ENCODE measurements at regions not wholly inside any gene's neighbourhood (a gene's known extent, or its start where the extent isn't known, plus 50 kb on each side); places are given as distances from the start of the nearest gene placed in this dataset.
"Not testable (repeated sequence)": the region's sequence is repeated elsewhere in the genome, so short reads cannot be mapped to it uniquely, and the experiment has no call there.

DNA sequence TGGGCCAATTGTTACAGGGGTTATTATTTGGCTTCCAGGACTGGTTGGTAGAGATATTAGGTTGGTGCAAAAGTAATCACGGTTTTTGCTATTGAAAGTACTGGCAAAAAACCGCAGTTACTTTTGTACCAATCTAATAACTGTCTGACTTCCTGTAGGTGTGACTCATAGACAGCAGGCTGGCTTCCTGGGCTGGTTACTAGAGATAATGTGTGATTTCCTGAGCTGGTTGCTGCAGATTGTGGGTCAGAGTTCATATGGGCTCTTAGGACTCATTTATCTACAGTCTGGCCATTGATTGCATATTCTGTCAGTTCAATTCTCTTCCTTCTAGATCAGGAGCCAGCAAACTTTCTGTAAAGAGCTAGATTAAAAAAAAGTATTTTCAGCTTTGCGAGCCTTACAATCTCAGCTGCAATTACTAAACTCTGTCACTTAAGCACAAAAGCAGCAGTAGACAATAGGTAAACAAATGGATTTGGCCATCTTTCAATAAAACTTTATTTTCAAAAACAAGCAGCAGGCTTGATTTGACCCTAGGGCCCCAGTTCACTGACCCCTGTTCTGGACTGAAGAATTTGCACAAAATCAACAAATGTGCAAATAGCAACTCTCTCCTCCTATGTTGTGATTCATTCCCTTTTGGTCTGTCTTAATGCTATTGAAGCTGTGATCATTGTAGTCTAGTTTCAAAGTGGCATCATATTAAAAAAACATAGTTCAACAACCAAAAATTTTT lies 50.8 kb upstream of the BOD1L1 start:
- DNase-seq = no peak

DNA sequence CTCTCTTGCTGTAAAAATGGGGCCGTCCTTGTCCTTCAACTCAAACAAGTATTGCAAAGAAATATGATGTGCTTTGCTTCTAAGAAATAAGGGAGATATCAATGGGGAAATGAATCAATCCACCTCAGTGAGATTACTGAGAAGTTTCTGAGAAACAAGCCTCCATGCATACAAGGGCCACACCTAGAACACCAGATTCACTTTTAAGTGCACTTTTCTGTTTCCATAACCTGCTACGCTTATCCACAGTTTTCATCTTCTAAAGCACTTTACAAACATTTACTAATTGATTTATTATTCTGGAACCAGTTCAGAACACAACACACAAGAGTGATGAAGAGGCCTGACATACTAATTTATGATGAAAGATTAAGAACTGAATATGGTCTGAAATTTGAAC lies 54.0 kb upstream of the BOD1L1 start:
- no peak for DNase-seq

- no peak for DNase-seq
These were observed 66.7 kb upstream of the BOD1L1 start for GRCh38 chr4:13694256-13694655.

GRCh38 chr4:13698296-13698695 lies 70.8 kb upstream of the BOD1L1 start:
- no peak for DNase-seq

DNA sequence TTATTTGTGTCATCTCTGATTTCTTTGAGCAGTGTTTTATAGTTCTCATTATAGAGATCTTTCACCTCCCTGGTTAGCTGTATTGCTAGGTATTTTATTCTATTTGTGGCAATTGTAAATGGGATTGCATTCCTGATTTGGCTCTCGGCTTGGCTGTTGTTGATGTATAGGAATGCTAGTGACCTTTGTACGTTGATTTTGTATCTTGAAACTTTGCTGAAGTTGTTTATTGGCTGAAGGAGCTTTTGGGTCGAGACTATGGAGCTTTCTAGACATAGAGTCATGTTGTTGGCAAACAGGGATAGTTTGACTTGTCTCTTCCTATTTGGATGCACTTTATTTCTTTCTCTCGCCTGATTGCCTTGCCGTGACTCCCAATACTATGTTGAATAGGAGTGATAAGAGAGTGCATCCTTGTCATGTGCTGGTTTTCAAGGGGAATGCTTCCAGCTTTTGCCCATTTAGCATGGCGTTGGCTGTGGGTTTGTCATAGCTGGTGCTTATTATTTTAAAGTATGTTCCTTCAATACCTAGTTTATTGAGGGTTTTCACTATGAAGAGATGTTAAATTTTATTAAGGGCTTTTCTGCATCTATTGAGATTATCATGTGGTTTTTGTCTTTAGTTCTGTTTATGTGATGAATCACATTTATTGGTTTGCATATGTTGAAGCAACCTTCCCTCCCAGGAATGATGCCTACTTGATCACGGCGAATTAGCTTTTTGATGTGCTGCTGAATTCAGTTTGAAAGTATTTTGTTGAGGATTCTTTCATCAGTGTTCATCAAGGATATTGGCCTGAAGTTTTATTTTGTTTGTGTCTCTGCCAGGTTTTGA lies 72.7 kb upstream of the BOD1L1 start:
- DNase-seq = no peak

DNA sequence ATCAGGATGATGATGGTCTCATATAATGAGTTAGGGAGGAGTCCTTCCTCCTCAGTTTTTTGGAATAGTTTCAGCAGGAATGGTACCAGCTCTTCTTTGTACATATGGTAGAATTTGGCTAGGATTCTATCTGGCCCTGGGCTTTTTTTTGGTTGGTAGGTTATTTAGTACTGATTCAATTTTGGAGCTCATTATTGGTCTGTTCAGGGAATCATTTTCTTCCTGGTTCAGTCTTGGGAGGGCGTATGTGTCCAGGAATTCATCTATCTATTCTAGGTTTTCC lies 73.3 kb upstream of the BOD1L1 start:
- DNase-seq = not testable (repeated sequence)

GRCh38 chr4:13701937-13702446 lies 74.5 kb upstream of the BOD1L1 start:
- DNase-seq = no peak

GRCh38 chr4:13703096-13703495 lies 75.6 kb upstream of the BOD1L1 start:
- no peak for DNase-seq

- DNase-seq = no peak
These were observed 76.5 kb upstream of the BOD1L1 start for GRCh38 chr4:13704035-13704434.

DNA sequence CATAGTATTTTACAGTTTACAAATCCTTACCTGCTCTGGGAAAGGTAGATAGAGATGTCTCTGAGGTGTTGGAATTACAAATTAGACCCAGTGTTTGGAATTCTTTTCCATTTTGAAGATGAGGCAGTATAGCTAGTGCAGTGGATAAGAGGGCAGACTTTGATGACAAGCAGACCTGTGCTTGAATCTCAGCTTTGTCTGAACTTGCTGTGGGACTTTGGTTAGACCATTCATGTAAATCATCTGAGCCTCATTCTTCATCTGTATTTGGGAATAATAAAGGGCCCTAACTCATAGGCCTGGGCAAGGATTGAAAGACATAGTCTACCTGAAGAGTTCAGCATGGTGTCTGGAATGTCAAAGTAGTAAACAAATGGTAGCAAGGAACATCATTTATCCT lies 77.2 kb upstream of the BOD1L1 start:
- no peak for DNase-seq

DNA sequence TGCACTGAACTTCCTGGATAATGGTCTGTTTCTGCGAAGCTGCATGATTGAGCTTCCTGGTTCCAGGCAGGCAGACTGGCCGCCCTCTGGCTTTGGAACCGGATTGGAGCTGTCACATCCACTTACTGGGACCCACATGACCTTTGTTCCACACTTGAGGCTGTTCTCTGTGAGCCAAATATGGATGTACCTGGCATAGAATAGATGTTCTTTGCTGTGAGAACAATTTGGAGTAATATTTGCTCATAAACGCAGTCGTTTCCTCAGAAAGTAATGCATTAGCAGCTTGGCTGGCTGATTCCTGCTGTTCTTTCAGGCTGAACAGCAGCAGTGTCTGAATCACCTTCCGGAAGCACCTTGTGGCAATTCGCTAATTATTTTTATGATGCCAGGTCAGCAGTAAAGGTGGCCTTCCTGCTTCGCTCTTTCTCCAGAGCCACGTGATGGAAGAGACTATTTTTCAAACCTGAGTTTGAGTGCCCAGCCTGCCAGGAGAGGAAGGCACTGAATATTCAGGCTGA lies 78.1 kb upstream of the BOD1L1 start:
- DNase-seq = no peak

GRCh38 chr4:13706120-13706519 lies 78.6 kb upstream of the BOD1L1 start:
- DNase-seq = no peak

GRCh38 chr4:13706716-13707115 lies 79.2 kb upstream of the BOD1L1 start:
- DNase-seq = no peak

DNA sequence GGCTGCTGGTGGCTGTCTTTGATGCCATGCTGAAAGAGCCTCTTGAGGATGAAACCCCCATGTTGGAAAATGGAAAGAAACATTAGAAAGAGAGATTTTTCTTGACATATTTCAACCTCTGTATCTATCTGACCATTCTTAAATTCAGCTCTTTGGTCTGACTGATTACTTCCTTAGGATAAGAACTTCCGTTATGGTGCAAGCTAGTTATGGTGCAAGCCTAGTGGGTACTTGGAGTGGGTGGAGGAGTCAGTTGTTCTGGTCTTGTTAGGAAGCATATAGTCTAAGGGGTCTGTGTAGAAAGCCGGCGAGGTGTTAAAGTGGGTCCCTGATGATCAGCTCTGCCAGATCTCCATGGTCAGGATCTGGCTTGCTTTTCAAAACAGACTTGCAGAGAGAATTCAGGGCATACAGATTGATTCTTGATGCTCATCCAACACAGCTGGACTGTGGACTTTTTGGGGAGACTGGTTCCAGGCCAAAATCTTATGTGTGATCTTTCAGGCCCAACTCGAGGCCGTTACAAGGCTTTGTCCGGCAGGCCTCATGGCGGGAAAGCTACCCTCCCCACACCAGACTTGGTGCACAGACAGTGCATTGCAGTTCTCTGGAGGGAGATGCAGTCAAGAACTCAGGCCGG lies 82.8 kb upstream of the BOD1L1 start:
- DNase-seq = no peak

- DNase-seq = no peak
These were observed 83.8 kb upstream of the BOD1L1 start for GRCh38 chr4:13711233-13711785.

GRCh38 chr4:13721894-13722293 lies 94.4 kb upstream of the BOD1L1 start:
- DNase-seq = no peak

DNA sequence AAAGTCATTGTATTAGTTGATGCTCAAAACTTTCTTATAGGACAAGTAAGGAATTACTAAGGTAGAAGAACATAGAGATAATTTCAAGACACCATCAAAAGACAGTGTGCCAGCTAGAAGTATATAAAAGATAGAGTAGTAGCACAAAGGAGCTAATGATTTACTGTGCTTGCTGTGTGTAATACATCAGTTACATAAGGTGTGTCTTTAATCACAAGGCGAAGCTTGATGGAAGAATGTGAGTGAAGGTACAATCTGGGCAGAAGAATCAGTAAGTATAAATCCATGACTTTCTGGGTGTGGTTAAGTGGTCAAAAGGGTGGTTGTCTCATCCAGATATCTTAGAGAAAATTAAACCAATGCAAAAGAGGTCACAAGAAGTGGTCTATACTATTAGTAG lies 95.1 kb upstream of the BOD1L1 start:
- no peak for DNase-seq

DNA sequence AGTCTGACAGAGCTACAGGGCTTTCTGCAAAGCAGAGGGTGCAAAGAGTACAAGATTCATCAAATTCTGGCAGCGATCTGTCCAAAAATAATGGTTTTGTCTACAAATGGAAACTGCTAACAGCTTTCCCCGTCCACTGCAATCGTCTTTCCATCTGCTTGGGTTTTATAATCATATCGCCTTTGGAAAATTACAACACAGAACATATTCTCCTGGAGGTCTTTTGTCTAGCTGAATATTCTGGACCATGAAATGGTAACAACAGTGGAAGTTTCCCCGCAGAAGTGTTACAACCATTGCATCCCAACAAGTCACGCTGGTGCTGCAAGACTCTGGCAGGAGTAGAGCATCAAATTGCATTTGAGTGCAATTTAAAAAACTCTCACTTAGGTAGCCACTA lies 101.2 kb upstream of the BOD1L1 start:
- no peak for DNase-seq

- DNase-seq = no peak
These were observed 103.5 kb upstream of the BOD1L1 start for GRCh38 chr4:13731019-13731418.

DNA sequence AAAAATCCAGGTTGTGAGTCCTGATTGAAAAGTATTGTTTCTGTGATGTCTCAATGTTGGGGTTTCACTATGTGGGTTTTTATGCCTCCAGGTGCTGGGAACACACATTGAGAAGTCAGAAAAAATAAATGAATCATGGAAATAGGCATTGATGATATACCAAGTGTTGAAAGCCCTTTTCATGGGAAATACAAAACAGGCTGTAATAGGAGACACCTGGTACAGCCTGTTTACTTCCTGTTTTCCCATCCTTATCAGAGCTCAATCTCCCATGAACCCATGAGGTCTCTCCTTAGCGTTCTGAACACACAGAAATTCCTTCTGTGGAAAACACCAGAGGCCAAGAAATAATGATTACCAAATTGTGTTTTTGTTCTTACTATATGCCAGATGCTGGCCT lies 106.3 kb upstream of the BOD1L1 start:
- DNase-seq = no peak

DNA sequence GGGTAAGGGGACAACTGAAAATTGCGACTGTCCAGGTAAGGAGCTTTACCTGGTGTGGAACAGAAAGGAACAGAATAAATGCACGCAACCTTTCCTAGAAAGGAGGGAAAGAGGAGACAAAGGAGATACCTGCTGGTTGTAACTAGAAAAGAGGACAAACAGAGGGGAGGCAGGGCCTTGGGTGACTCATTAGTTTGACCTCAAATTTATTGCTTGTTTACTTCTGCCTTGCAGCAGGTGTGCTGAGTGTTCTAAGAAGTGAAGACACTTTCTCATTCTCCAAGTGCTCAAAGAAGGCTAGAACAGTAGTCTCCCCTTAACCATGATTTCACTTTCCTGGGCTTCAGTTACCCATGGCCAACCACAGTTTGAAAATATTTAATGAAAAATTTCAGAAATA lies 123.1 kb upstream of the BOD1L1 start:
- DNase-seq = no peak

DNA sequence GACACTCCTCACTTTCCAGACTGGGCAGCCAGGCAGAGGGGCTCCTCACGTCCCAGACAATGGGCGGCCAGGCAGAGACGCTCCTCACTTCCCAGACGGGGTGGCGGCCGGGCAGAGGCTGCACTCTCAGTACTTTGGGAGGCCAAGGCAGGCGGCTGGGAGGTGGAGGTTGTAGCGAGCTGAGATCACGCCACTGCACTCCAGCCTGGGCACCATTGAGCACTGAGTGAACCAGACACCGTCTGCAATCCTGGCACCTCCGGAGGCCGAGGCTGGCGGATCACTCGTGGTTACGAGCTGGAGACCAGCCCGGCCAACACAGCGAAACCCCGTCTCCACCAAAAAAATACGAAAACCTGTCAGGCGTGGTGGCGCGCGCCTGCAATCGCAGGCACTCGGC lies 134.1 kb upstream of the BOD1L1 start:
- DNase-seq = not testable (repeated sequence)

DNA sequence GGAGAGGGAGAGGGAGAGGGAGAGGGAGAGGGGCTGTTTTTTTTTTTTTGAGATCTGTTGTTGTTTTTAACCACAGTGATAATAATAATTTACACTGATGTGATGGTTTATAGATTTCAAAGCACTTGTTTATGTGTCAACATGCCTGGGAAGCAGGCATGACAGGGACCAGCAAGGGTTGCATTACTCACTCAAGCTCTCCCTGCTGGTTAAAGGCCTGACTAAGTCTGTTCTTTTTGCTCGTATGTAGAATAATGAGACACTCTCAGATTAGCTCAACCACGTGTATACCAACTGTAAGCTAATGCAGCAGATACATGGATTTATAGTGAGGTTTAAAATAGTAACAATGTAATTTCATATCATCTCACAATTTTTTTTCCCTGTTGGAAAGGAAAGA lies 134.6 kb upstream of the BOD1L1 start:
- no peak for DNase-seq

GRCh38 chr4:13763707-13764106 lies 136.2 kb upstream of the BOD1L1 start:
- DNase-seq = no peak

Measured in SIG-M5 (cell line).